GM21360 (cell line): ENCODE measurements at regions not wholly inside any gene's neighbourhood (a gene's known extent, or its start where the extent isn't known, plus 50 kb on each side); places are given as distances from the start of the nearest gene placed in this dataset.

Experiments
- ATAC-seq: cut with Tn5 transposase; IDR thresholded peaks from one replicate; pipeline ENCODE4 v1.9.1; 2021; ENCODE audit warnings: mild to moderate bottlenecking, moderate library complexity; ENCODE audit not compliant: unreplicated experiment

GRCh38 chr12:98123021-98123461 lies 392.3 kb upstream of the TMPO start:
- no peak for ATAC-seq

DNA sequence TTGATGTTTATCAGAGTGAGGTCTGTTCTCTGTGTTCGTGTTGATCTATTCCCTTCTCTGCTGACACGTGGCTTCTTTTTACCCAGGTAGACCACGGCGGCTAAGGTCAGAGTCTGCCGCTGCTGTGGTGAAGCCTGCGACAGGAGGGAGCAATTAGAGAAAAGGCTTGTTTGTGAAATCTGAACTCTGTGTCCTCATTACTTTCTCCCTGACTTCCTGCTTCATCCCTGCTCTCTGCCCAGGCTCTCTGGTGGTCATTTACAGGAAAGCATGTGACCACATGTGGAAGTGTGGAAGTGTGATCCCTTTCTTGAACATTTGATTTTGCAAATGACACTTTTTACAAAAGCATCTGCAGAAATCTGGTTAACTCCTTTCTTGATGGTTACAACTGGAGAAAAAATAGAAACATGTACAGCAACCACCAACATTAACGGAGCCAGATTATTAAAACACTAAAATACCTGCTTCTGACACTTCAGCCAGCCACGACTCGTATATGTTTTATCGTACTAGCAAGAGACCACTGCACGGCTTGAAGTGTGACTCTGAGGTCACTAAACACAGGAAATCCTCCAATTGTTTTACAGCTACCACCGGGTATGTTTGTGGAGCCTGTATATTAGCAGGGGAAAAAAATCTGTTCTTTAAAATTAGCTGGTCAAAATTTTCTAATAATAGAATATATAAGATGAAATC lies 388.6 kb upstream of the TMPO start:
- no peak for ATAC-seq

- no peak for ATAC-seq
These were observed 388.1 kb upstream of the TMPO start for GRCh38 chr12:98127336-98127679.

- ATAC-seq: no peak
These were observed 387.5 kb upstream of the TMPO start for GRCh38 chr12:98127854-98128253.

DNA sequence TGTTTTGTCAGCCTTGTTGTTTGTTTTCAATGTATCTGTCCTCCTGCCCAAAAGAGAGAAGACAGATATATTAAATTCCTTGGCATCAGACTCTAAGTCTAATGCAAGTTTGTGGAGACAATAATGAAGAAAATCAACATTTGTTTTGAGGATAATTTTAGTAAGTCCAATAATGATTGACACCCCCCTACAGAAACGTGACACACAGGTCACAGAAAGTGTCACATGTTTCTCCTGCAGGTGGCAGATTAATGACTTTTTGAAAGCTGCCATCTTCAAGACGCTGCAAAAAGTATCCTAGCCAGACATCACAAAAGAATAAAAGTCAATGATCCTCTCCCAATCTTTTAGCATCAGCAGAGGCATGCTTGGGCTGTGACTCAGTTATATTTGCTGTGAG lies 378.8 kb upstream of the TMPO start:
- ATAC-seq: no peak

- no peak for ATAC-seq
These were observed 378.1 kb upstream of the TMPO start for GRCh38 chr12:98137278-98137677.

DNA sequence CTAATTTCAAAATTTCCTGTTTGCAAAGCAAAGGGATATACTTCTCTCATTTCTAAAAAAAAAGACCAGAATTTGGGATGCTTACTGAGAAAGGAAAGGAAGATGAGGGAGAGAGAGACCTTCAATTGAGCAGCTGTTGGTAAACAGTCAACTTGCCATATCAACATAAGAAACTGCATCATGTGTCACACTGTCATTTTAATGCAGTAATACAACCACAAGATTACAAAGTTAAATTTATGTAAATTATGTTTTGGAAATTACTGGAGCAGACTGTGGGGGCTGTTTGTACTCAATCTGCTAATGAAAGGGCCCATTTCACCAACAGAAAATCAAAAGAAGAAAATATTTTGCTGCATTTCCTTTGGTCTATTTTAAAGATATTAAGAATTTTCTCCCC lies 370.4 kb upstream of the TMPO start:
- ATAC-seq: no peak

DNA sequence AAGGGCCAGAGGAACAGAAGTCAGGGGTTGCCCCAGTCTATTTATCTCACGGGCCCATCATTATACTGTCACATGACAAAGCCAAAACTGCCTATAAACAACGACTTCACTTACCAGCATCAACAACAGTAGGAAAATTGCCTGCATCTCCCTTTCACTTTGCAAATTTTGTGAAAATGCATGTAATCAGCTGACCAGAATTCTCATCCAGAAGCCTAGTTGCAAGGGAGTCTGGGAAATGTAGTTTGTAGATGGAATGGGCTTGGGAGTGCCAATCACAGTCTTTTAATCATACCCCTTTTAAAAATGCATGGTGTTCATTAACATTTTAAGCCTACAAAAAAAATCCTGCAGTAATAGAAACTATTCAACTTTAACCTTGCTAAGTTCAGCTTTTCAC lies 369.3 kb upstream of the TMPO start:
- no peak for ATAC-seq

GRCh38 chr12:98146487-98146886 lies 368.9 kb upstream of the TMPO start:
- ATAC-seq: no peak

DNA sequence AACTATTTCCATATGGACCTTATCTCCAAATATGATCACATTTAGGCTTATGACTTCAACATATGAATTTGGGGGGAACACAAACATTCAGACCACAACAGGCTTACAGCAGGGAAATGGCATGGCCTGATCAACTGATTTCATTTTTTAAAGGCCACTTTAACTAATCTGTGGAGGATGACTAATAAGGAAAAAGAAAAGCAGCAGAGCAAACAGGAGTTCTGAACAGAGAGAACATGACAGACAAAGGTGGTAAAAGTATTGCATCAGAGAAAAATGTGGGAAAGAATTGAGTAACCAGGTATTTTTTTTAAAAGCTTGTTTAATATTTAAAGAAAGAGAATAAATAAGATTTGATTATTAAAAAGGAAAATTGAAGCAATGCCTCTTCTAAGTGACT lies 366.1 kb upstream of the TMPO start:
- peak; percentile 68 for ATAC-seq

DNA sequence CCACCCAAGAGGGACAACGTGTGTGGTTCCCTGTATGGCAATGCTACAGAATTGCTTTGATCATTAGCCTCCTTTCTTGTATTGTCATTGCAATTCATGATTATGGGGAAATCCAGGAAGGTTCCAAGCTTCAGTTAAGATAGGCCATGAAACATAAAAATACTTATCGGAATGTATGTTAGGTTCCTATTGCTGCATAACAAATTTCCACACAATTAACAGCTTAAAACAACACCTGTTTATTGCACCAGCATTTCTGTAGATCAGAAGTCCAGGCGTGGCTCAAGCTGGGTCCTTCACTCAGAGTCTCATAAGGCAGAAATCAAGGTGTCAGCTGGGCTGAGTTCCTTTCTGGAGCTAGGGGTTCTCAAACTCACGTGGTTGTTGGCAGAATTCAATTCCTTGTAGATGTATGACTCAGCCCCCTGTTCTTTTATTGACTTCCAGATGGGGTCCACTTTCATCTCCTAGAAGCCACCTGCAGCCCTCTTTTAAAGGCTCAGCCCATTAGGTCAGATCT lies 365.6 kb upstream of the TMPO start:
- ATAC-seq: no peak

DNA sequence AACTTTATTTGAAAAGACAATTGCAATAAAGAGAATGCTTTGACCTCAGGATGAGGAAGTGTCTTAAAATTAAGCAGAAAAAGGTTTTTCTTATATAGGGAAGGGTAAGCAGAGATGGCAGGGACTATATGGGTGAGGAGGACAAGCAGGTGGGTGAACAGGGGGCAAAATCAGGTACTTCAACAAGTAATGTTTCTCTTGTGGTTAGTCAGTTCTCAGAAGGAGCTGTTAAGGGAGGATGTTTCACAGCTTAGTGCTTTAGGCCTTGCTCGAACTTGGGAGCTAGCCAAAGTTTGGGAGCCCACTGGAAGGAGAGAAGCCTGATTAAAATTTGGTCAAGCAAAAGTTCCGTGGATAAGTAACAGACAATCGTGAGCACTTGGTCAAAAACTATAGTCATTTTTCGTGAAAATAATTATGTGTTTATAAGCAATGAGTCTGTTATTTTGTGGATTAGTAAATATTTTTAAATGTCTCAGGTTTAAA lies 364.2 kb upstream of the TMPO start:
- ATAC-seq: no peak

- no peak for ATAC-seq
These were observed 363.4 kb upstream of the TMPO start for GRCh38 chr12:98151984-98152383.

GRCh38 chr12:98154850-98155249 lies 360.5 kb upstream of the TMPO start:
- no peak for ATAC-seq

GRCh38 chr12:98156697-98157096 lies 358.7 kb upstream of the TMPO start:
- no peak for ATAC-seq

GRCh38 chr12:98162906-98163678 lies 352.3 kb upstream of the TMPO start:
- ATAC-seq: no peak

GRCh38 chr12:98172304-98172703 lies 343.1 kb upstream of the TMPO start:
- no peak for ATAC-seq

DNA sequence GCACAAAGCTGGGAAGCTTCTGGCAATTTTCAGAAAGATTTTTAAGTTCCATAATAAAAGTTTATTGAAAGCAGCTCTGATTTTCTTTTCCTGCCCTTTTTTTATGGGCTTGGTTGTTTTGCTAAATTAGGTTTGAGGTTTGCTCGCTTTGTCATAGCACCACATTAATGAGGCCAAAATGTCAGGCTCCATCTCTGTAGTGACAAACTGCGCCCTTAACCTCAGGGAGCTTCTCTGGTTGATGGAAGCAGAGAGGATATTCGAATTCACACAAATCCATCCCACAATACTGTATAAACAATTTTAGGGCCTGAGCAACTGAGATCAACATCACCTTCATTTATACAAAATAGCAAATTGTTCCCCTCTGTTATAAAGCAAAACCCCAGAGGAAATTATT lies 342.6 kb upstream of the TMPO start:
- ATAC-seq: no peak

DNA sequence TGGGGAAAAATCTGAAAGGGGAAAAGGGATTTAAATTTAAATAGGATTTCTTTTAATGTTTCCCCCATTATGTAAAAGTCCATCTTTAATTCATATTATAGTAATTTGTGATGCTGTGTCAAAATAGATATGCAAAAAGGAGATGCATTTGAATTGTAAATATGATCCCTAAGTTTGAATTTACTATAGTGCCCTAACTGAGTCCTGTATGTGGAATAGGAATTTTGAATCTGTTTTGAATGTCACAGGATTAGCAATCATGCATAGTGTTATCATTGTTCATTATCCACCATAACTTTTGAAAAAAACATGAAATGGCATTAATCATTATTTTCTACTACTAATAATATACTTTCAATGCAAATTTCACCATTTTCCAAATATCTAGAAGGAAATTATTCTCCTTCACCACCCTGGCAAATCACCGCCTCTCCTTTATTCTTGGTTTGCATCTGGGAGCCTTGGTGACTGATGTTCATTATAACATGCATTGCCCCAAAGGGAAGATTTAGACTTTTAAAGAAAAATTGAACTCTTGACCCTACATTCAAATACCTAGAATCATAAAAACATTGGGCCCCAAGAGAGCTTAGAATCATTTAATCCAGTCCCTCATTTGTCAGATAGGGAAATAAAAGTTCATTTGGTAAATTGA lies 341.5 kb upstream of the TMPO start:
- ATAC-seq: no peak

GRCh38 chr12:98174428-98174809 lies 341.0 kb upstream of the TMPO start:
- no peak for ATAC-seq

DNA sequence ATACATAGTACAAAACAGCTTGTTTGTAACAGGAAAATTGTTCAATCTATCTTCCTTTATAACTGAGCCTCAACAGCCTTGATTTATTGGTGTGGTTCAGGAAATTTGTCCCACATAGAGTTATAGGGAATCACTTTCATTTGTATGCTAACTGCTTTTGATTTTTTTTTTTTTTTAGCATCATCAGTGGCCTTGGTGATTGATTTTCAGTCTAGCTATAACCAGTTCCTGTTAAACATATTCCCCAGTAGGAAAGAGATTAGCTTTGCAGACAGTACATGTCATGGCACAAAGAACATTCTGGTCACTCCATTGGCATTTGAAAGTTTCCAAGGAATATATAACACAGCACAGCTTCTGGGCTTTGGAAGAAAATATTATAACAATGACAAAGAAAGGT lies 337.3 kb upstream of the TMPO start:
- ATAC-seq: no peak

- ATAC-seq: no peak
These were observed 336.2 kb upstream of the TMPO start for GRCh38 chr12:98179151-98179550.
